A673 (cell line): ENCODE measurements at regions not wholly inside any gene's neighbourhood (a gene's known extent, or its start where the extent isn't known, plus 50 kb on each side); places are given as distances from the start of the nearest gene placed in this dataset.

Source experiments
- BruUV-seq: library from RNA; stranded (reverse); fragments of 400-500 nt; replicated peaks from 2 replicates; lab custom pipeline; 2021; lab: Mats Ljungman, UMichigan
- CTCF ChIA-PET: fragments of 300-600 bp; sonication (Branson Sonifier 250); formaldehyde crosslinking; loops from one replicate; lab custom pipeline; 2022; ENCODE audit warnings: antibody characterized with exemption; lab: Charles Lee
- POLR2A ChIA-PET: fragments of 300-600 bp; sonication (Branson Sonifier 250); formaldehyde crosslinking; loops from one replicate; lab custom pipeline; 2022; ENCODE audit warnings: antibody characterized with exemption; ENCODE audit not compliant: low non-redundant PET; lab: Charles Lee
- DNase-seq: peaks from one replicate; pipeline ENCODE4 v3.0.0-alpha.2; 2015; ENCODE audit warnings: low spot score
- H3K27ac ChIP-seq: fragments of 200-600 bp; sonication (generic); 2 replicates; pipeline ENCODE4 v1.5.1; 2016; ENCODE audit warnings: mixed run types, low read depth, mild to moderate bottlenecking, mixed read lengths, antibody characterized with exemption, low read length; ENCODE audit not compliant: poor library complexity, severe bottlenecking
- H3K27me3 ChIP-seq: fragments of 200-600 bp; sonication (generic); replicated peaks from 2 replicates; pipeline ENCODE4 v1.6.1; 2017; ENCODE audit warnings: mixed run types, low read depth, mild to moderate bottlenecking, mixed read lengths, antibody characterized with exemption, low read length; ENCODE audit not compliant: insufficient read depth, poor library complexity
- H3K36me3 ChIP-seq: fragments of 200-600 bp; sonication (generic); 2 replicates; pipeline ENCODE4 v1.6.1; 2016; ENCODE audit warnings: mixed run types, mild to moderate bottlenecking, mixed read lengths, antibody characterized with exemption, low read length; ENCODE audit not compliant: insufficient read depth, poor library complexity, severe bottlenecking
- H3K4me1 ChIP-seq: fragments of 200-600 bp; sonication (generic); 2 replicates; pipeline ENCODE4 v1.6.1; 2017; ENCODE audit warnings: mixed run types, mild to moderate bottlenecking, mixed read lengths, antibody characterized with exemption, low read length; ENCODE audit not compliant: insufficient read depth, poor library complexity, severe bottlenecking
- H3K4me3 ChIP-seq: fragments of 200-600 bp; sonication (generic); 2 replicates; pipeline ENCODE4 v1.5.1; 2016; ENCODE audit warnings: low read depth, mixed run types, mild to moderate bottlenecking, mixed read lengths, low read length; ENCODE audit not compliant: poor library complexity, severe bottlenecking
- H3K9me3 ChIP-seq: fragments of 200-600 bp; sonication (generic); 2 replicates; pipeline ENCODE4 v1.6.1; 2016; ENCODE audit warnings: mixed run types, low read depth, mild to moderate bottlenecking, mixed read lengths, antibody characterized with exemption, low read length; ENCODE audit not compliant: poor library complexity, severe bottlenecking
- CTCF ChIP-seq: fragments of 300-800, 200-600 bp; sonication (generic); conservative IDR thresholded peaks from 2 replicates; pipeline ENCODE4 v1.5.1; 2017; ENCODE audit warnings: low read depth, mild to moderate bottlenecking, antibody characterized with exemption, low read length, moderate library complexity, mixed read lengths
- EZH2 ChIP-seq: fragments of 200-600 bp; sonication (generic); IDR thresholded peaks from 2 replicates; pipeline ENCODE4 v1.6.1; 2017; ENCODE audit warnings: borderline replicate concordance, low read depth, mild to moderate bottlenecking, mixed read lengths, antibody characterized with exemption, low read length; ENCODE audit not compliant: poor library complexity, severe bottlenecking
- intact Hi-C: fragments of 100-400 bp; cut with micrococcal nuclease; formaldehyde crosslinking; loops from one replicate; pipeline ENCODE4 v1.10.0; 2022; ENCODE audit not compliant: unreplicated experiment

GRCh38 chr6:154572556-154572955, 62.1 kb upstream of the CNKSR3 start:
- H3K4me3 ChIP-seq: no peak overlapping the region
- ChIA-PET POLR2A (interaction anchor here (0.6 kb wide), 1 partner anchor 235 kb away, joined by 11 read pairs; no protein-coding TSS in a partner anchor), CTCF (no interaction called here)
- H3K9me3 ChIP-seq: no peaks in the 10 kb centered on the region
- no peak for TF ChIP-seq EZH2
- TF ChIP-seq CTCF: no peak
- H3K4me1 ChIP-seq: no peaks in the 10 kb centered on the region
- no TSS peak for BruUV-seq
- H3K27ac ChIP-seq: no peak overlapping the region
- no peaks in the 10 kb centered on the region for H3K36me3 ChIP-seq
- intact Hi-C loops: no loop called here
- no peaks in the 10 kb centered on the region for H3K27me3 ChIP-seq
- no peak for DNase-seq

- no peak overlapping the region for H3K4me3 ChIP-seq
- POLR2A ChIA-PET: no interaction called here
- DNase-seq: no peak
- BruUV-seq: no TSS peak
- TF ChIP-seq CTCF (no peak), EZH2 (no peak)
- CTCF ChIA-PET: no interaction called here
- no peak overlapping the region for H3K27ac ChIP-seq
- intact Hi-C loops: no loop called here
- H3K27me3 ChIP-seq: no peaks in the 10 kb centered on the region
- H3K9me3 ChIP-seq: no peaks in the 10 kb centered on the region
- H3K4me1 ChIP-seq: no peaks in the 10 kb centered on the region
- no peaks in the 10 kb centered on the region for H3K36me3 ChIP-seq
Observed at GRCh38 chr6:154578004-154578559, 67.6 kb upstream of the CNKSR3 start.

- Histone ChIP-seq H3K27me3 (no peaks in the 10 kb centered on the region), H3K4me1 (no peaks in the 10 kb centered on the region), H3K9me3 (no peaks in the 10 kb centered on the region), H3K4me3 (no peak overlapping the region), H3K36me3 (no peaks in the 10 kb centered on the region), H3K27ac (no peak overlapping the region)
- CTCF ChIA-PET: no interaction called here
- intact Hi-C loops: no loop called here
- POLR2A ChIA-PET: no interaction called here
- TF ChIP-seq CTCF: no peak
- TF ChIP-seq EZH2: no peak
- no TSS peak for BruUV-seq
- no peak for DNase-seq
Observed at GRCh38 chr6:154579046-154579445, 68.6 kb upstream of the CNKSR3 start.
